Stomach (tissue), 8 donors: ENCODE measurements at regions not wholly inside any gene's neighbourhood (a gene's known extent, or its start where the extent isn't known, plus 50 kb on each side); places are given as distances from the start of the nearest gene placed in this dataset.
"Not testable (repeated sequence)": the region's sequence is repeated elsewhere in the genome, so short reads cannot be mapped to it uniquely, and the experiment has no call there.

Experiments
- DNase-seq, 2 donors: peaks; one replicate each; pipeline versions ENCODE4 v3.0.0 to v3.0.0-alpha.2; 2013 to 2019
- H3K27ac ChIP-seq, 5 donors: fragments of 200-600 bp in 4 of 5; sonication (generic) in 4 of 5; one replicate each; pipeline ENCODE4 v1.5.1; 2013 to 2019; ENCODE audit warnings: mild to moderate bottlenecking in 1 of 5, moderate library complexity in 1 of 5
- H3K27me3 ChIP-seq, 3 donors: fragments of 200-600 bp; sonication (generic); one replicate each; pipeline ENCODE4 v1.5.1; 2017 to 2019; ENCODE audit warnings: mixed run types in 1 of 3
- H3K36me3 ChIP-seq, 4 donors: fragments of 200-600 bp; sonication (generic); 1 replicate in 3 of 4; 2 replicates in 1 of 4; pipeline ENCODE4 v1.5.1; 2016 to 2019
- H3K4me1 ChIP-seq, 4 donors: fragments of 200-600 bp; sonication (generic); one replicate each; pipeline ENCODE4 v1.5.1; 2016 to 2019
- H3K4me3 ChIP-seq, 4 donors: fragments of 200-600 bp; sonication (generic) in 3 of 4; one replicate each; pipeline ENCODE4 v1.5.1; 2016 to 2019; ENCODE audit warnings: mild to moderate bottlenecking in 1 of 4
- H3K9me3 ChIP-seq, 4 donors: fragments of 200-600 bp; sonication (generic); one replicate each; pipeline ENCODE4 v1.5.1; 2016 to 2019
- CTCF ChIP-seq, 7 experiments: fragments of 450-650 bp in 4 of 7; fragments of 200-600 bp in 3 of 7; sonication (generic) in 3 of 7; IDR thresholded peaks; one replicate each; pipeline ENCODE4 v1.5.1; 2016 to 2019; ENCODE audit warnings: antibody characterized with exemption in 7 of 7, control low read depth in 2 of 7, mild to moderate bottlenecking in 1 of 7
- EP300 ChIP-seq: sonication (generic); formaldehyde crosslinking; IDR thresholded peaks from one replicate; pipeline ENCODE4 v1.6.1; 2017; ENCODE audit warnings: antibody characterized with exemption
- POLR2A ChIP-seq, 4 donors: fragments of 450-650 bp; IDR thresholded peaks; one replicate each; pipeline ENCODE4 v1.6.1; 2016; ENCODE audit warnings: antibody characterized with exemption in 4 of 4, control low read depth in 2 of 4, mild to moderate bottlenecking in 1 of 4, moderate library complexity in 1 of 4
- POLR2AphosphoS5 ChIP-seq, 3 donors: sonication (generic); formaldehyde crosslinking; IDR thresholded peaks; one replicate each; pipeline ENCODE4 v1.6.1; 2016; ENCODE audit warnings: antibody characterized with exemption in 3 of 3
- WGBS, 5 donors: extraction: QIAGEN DNeasy Blood & Tissue Kit in 3 of 5; methylation state at CpG; one replicate each; pipeline versions ENCODE4 v1.1.5 to v1.1.7; 2013 to 2018; 5-methylcytosine and 5-hydroxymethylcytosine counted together
- intact Hi-C: fragments of 100-400 bp; cut with DNase I; formaldehyde crosslinking; loops from one replicate; pipeline ENCODE4 v1.15.1; 2023; ENCODE audit warnings: low total_unique reads
- donor health status: healthy with polysubstance abuse.
- donor health status: Bipolar disorder and iron deficiency.
- donor health status: healthy.

GRCh38 chr5:50300878-50301277, 140.2 kb downstream of the EMB start:
- no peak for DNase-seq
- no peaks in the 10 kb centered on the region for H3K9me3 ChIP-seq
- TF ChIP-seq POLR2A (IDR thresholded peaks at IDR 0.05) (no peak), CTCF (IDR thresholded peaks at IDR 0.05) (no peak), POLR2AphosphoS5 (IDR thresholded peaks at IDR 0.05) (no peak), EP300 (no peak)
- H3K4me1 ChIP-seq, result no peaks in the 10 kb centered on the region
- intact Hi-C loops, result no loop called here
- H3K4me3 ChIP-seq, result no peak overlapping the region
- no peaks in the 10 kb centered on the region for H3K36me3 ChIP-seq
- 62 to 84% (median 76%) methylated on average over 1 of the region's 1 CpG for WGBS, 5 donors
- no peak overlapping the region for H3K27ac ChIP-seq
- no peaks in the 10 kb centered on the region for H3K27me3 ChIP-seq

- Histone ChIP-seq H3K36me3 (no peaks in the 10 kb centered on the region), H3K4me1 (no peaks in the 10 kb centered on the region), H3K27me3 (no peaks in the 10 kb centered on the region), H3K4me3 (no peak overlapping the region), H3K9me3 (no peaks in the 10 kb centered on the region), H3K27ac (no peak overlapping the region)
- intact Hi-C loops, result no loop called here
- TF ChIP-seq POLR2AphosphoS5 (IDR thresholded peaks at IDR 0.05) (no peak), EP300 (no peak), POLR2A (IDR thresholded peaks at IDR 0.05) (no peak), CTCF (IDR thresholded peaks at IDR 0.05) (no peak)
- 68 to 89% (median 80%) methylated on average over 1 of the region's 1 CpG for WGBS, 5 donors
- no peak for DNase-seq
Measured at GRCh38 chr5:50299896-50300295, 141.2 kb downstream of the EMB start.

- no peak overlapping the region for H3K27ac ChIP-seq
- 64 to 90% (median 80%) methylated on average over 5 to 9 of the region's 9 CpGs for WGBS, 5 donors
- H3K27me3 ChIP-seq, result peaks cover 0 to 6% (median 0%) of the 10 kb centered on the region in 3 donors
- DNase-seq, result no peak
- no peak overlapping the region for H3K4me3 ChIP-seq
- intact Hi-C loops, result no loop called here
- H3K9me3 ChIP-seq, result peaks cover 0 to 13% (median 10%) of the 10 kb centered on the region in 4 donors
- TF ChIP-seq POLR2AphosphoS5 (IDR thresholded peaks at IDR 0.05) (no peak), EP300 (no peak), CTCF (IDR thresholded peaks at IDR 0.05) (no peak), POLR2A (IDR thresholded peaks at IDR 0.05) (no peak)
- H3K4me1 ChIP-seq, result no peaks in the 10 kb centered on the region
- H3K36me3 ChIP-seq, result no peaks in the 10 kb centered on the region
Measured at GRCh38 chr5:50292735-50293394, 148.2 kb downstream of the EMB start.

- peaks cover 0 to 11% (median 7%) of the 10 kb centered on the region in 4 donors for H3K9me3 ChIP-seq
- intact Hi-C loops, H3K4me1 ChIP-seq, H3K27me3 ChIP-seq, DNase-seq, H3K4me3 ChIP-seq, H3K27ac ChIP-seq, H3K36me3 ChIP-seq: not testable (repeated sequence)
- WGBS, 5 donors, result 74 to 92% (median 84%) methylated on average over 5 to 10 of the region's 10 CpGs
Measured at GRCh38 chr5:50280461-50280860, 160.6 kb downstream of the EMB start.
